ENCODE measurements at regions not wholly inside any gene's neighbourhood (a gene's known extent, or its start where the extent isn't known, plus 50 kb on each side); places are given as distances from the start of the nearest gene placed in this dataset.

DNA sequence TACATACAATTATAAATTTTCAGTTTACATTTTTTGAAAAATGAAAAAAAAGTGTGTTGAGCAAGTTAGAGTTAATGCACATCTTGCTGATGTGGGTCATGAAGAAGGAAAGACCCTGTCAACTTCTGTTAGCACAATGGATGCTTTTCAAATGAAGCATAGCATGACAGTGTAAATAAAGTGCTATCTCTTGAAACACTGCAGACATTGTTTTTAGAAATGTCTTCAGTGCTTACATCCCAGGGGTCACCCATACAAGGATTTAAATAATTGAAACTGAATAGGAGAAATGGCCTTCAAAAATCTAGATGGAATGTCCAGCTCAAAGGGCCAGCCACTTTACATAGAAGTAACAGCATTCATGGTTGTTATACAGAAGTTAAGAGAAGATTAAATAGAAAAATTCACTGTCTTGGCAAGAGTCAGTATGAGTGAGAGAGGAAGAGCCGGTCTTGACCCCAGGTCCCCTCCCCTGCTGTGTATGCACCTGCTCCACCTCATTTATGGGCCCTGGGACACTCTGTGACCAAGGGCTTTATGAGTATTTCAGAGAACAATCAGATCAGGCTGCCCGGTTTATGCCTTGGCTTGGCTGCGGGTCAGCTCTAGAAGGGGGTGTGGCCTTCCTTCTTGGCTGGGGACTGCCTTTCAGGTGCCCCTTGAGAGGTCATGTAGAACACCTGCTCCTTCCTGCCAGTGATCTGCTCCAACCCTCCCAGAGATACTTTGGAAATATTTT is 237.7 kb upstream of the TMEM72 start:
- Histone ChIP-seq H3K27me3 (ENCODE audit: control insufficient read depth in 1 of 2, insufficient read depth in 1 of 2, low read length in 2 of 2) (no peaks in the 10 kb centered on the region), H3K14ac (ENCODE audit: low read length in 2 of 2) (no peak overlapping the region), H3K4me3 (ENCODE audit: insufficient read depth in 1 of 2, low read depth in 1 of 2, low read length in 2 of 2) (no peak overlapping the region), H3K4me2 (ENCODE audit: low read length, poor library complexity, severe bottlenecking) (no peak overlapping the region), H3K9ac (ENCODE audit: low read length) (no peak overlapping the region), H2BK12ac (ENCODE audit: low read length in 2 of 2) (no peak overlapping the region), H2BK120ac (ENCODE audit: low read depth, low read length) (no peak overlapping the region), H3K36me3 (ENCODE audit: control insufficient read depth in 1 of 2, insufficient read depth in 2 of 2, low read depth in 1 of 2, low read length in 2 of 2) (no peaks in the 10 kb centered on the region), H2BK15ac (ENCODE audit: low read depth, poor library complexity, severe bottlenecking) (no peak overlapping the region), H3K9me3 (ENCODE audit: control insufficient read depth, low read length) (peaks cover 4% of the 10 kb centered on the region), H2AK5ac (ENCODE audit: low read length, severe bottlenecking) (no peak overlapping the region), H2BK5ac (ENCODE audit: low read depth, low read length, poor library complexity, severe bottlenecking) (no peak overlapping the region), H2AFZ (ENCODE audit: low read depth, low read length) (no peak overlapping the region), H4K8ac (ENCODE audit: low read length) (no peak overlapping the region), H3K27ac (ENCODE audit: low read length, poor library complexity, severe bottlenecking) (no peak overlapping the region), H3K23ac (ENCODE audit: low read length in 2 of 2) (no peak overlapping the region), H3K18ac (ENCODE audit: low read depth in 1 of 2, low read length in 2 of 2) (no peak overlapping the region), H3K4me1 (ENCODE audit: control insufficient read depth, insufficient read depth, low read depth, low read length) (no peaks in the 10 kb centered on the region), H4K91ac (ENCODE audit: low read length) (no peak overlapping the region), H3K4ac (ENCODE audit: low read depth in 1 of 2, low read length in 2 of 2) (no peak overlapping the region), H3K79me1 (replicated peaks; ENCODE audit: low read length, poor library complexity, severe bottlenecking) (no peaks in the 10 kb centered on the region)
- 56% methylated on average over 3 of the region's 3 CpGs for WGBS
- DNase-seq, result peak; percentile 15

GRCh38 chr10:44674536-44675386 is 236.4 kb upstream of the TMEM72 start:
- H3K27ac ChIP-seq (ENCODE audit: low read length, poor library complexity, severe bottlenecking), result no peak overlapping the region

DNA sequence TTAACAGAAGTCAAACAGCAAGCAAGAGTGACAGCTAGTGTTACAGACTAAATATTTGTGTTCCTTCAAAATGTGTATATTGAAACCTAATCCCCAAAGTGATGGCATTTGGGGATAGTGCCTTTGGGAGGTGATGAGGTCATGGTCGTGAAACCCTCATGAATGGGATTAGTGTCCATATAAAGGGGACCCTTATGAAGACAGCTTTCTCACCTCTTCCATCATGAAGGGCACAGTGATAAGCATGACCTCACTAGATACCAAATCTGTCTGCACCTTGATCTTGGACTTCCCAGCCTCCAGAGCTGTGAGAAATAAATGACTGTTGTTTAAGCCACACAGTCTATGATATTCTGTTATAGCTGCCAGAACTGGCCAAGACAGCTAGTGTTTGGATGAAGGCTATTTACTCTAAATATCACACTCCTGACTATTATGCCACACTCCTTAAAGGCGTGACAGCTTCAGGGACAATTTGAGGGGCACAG is 235.7 kb upstream of the TMEM72 start:
- H3K4me3 ChIP-seq (ENCODE audit: insufficient read depth in 1 of 2, low read depth in 1 of 2, low read length in 2 of 2), result no peak overlapping the region
- no peak overlapping the region for H2AFZ ChIP-seq (ENCODE audit: low read depth, low read length)
- WGBS, result 70% methylated on average over 1 of the region's 2 CpGs
- no peak for DNase-seq
- no peak overlapping the region for H3K18ac ChIP-seq (ENCODE audit: low read depth in 1 of 2, low read length in 2 of 2)
- H2BK120ac ChIP-seq (ENCODE audit: low read depth, low read length), result no peak overlapping the region
- H3K79me1 ChIP-seq (replicated peaks; ENCODE audit: low read length, poor library complexity, severe bottlenecking), result no peaks in the 10 kb centered on the region
- H3K9me3 ChIP-seq (ENCODE audit: control insufficient read depth, low read length), result no peaks in the 10 kb centered on the region
- H4K8ac ChIP-seq (ENCODE audit: low read length), result no peak overlapping the region
- H2BK5ac ChIP-seq (ENCODE audit: low read depth, low read length, poor library complexity, severe bottlenecking), result no peak overlapping the region
- no peak overlapping the region for H2AK5ac ChIP-seq (ENCODE audit: low read length, severe bottlenecking)
- H3K23ac ChIP-seq (ENCODE audit: low read length in 2 of 2), result no peak overlapping the region
- H3K4me2 ChIP-seq (ENCODE audit: low read length, poor library complexity, severe bottlenecking), result no peak overlapping the region
- no peak overlapping the region for H3K4ac ChIP-seq (ENCODE audit: low read depth in 1 of 2, low read length in 2 of 2)
- H3K27ac ChIP-seq (ENCODE audit: low read length, poor library complexity, severe bottlenecking), result no peak overlapping the region
- H3K27me3 ChIP-seq (ENCODE audit: control insufficient read depth in 1 of 2, insufficient read depth in 1 of 2, low read length in 2 of 2), result no peaks in the 10 kb centered on the region
- no peaks in the 10 kb centered on the region for H3K4me1 ChIP-seq (ENCODE audit: control insufficient read depth, insufficient read depth, low read depth, low read length)
- no peak overlapping the region for H2BK15ac ChIP-seq (ENCODE audit: low read depth, poor library complexity, severe bottlenecking)
- H3K36me3 ChIP-seq (ENCODE audit: control insufficient read depth in 1 of 2, insufficient read depth in 2 of 2, low read depth in 1 of 2, low read length in 2 of 2), result no peaks in the 10 kb centered on the region
- no peak overlapping the region for H2BK12ac ChIP-seq (ENCODE audit: low read length in 2 of 2)
- H4K91ac ChIP-seq (ENCODE audit: low read length), result no peak overlapping the region
- no peak overlapping the region for H3K14ac ChIP-seq (ENCODE audit: low read length in 2 of 2)
- no peak overlapping the region for H3K9ac ChIP-seq (ENCODE audit: low read length)

More at GRCh38 chr10:44674536-44675386, 236.4 kb upstream of the TMEM72 start:
- Histone ChIP-seq H4K8ac (ENCODE audit: low read length) (no peak overlapping the region), H3K4ac (ENCODE audit: low read depth in 1 of 2, low read length in 2 of 2) (no peak overlapping the region), H3K9ac (ENCODE audit: low read length) (no peak overlapping the region), H3K4me3 (ENCODE audit: insufficient read depth in 1 of 2, low read depth in 1 of 2, low read length in 2 of 2) (no peak overlapping the region), H4K91ac (ENCODE audit: low read length) (no peak overlapping the region), H3K27me3 (ENCODE audit: control insufficient read depth in 1 of 2, insufficient read depth in 1 of 2, low read length in 2 of 2) (no peaks in the 10 kb centered on the region), H2BK12ac (ENCODE audit: low read length in 2 of 2) (no peak overlapping the region), H3K4me2 (ENCODE audit: low read length, poor library complexity, severe bottlenecking) (no peak overlapping the region), H3K36me3 (ENCODE audit: control insufficient read depth in 1 of 2, insufficient read depth in 2 of 2, low read depth in 1 of 2, low read length in 2 of 2) (no peaks in the 10 kb centered on the region), H3K14ac (ENCODE audit: low read length in 2 of 2) (no peak overlapping the region), H3K4me1 (ENCODE audit: control insufficient read depth, insufficient read depth, low read depth, low read length) (no peaks in the 10 kb centered on the region), H3K9me3 (ENCODE audit: control insufficient read depth, low read length) (peaks cover 2% of the 10 kb centered on the region), H2AK5ac (ENCODE audit: low read length, severe bottlenecking) (no peak overlapping the region), H2BK15ac (ENCODE audit: low read depth, poor library complexity, severe bottlenecking) (no peak overlapping the region), H2AFZ (ENCODE audit: low read depth, low read length) (no peak overlapping the region), H3K23ac (ENCODE audit: low read length in 2 of 2) (no peak overlapping the region), H3K18ac (ENCODE audit: low read depth in 1 of 2, low read length in 2 of 2) (no peak overlapping the region), H2BK5ac (ENCODE audit: low read depth, low read length, poor library complexity, severe bottlenecking) (no peak overlapping the region), H2BK120ac (ENCODE audit: low read depth, low read length) (no peak overlapping the region), H3K79me1 (replicated peaks; ENCODE audit: low read length, poor library complexity, severe bottlenecking) (no peaks in the 10 kb centered on the region)
- no peak for DNase-seq
- WGBS, result 86% methylated on average over 5 of the region's 6 CpGs

DNA sequence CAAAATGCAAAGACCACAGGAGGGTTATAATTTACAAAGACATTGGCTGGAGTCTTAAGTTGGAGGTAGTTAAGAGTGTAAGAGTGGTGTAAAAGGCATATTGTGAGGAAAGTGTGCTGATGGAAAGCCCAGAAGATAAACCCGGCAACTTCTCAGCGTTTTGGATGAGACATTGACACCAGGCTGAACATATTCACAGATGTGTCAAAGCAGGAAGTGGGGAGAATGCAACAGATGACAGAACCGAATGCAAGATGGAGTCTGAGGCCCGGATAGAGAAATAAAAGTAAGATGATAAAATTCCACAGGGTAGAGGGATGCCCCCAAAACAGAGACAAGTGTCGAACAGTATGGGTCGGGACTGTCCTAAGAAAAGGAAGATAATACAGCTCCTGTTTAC is 230.4 kb upstream of the TMEM72 start:
- Histone ChIP-seq H2AFZ (ENCODE audit: low read depth, low read length) (no peak overlapping the region), H3K14ac (ENCODE audit: low read length in 2 of 2) (no peak overlapping the region), H3K9me3 (ENCODE audit: control insufficient read depth, low read length) (no peaks in the 10 kb centered on the region), H2BK120ac (ENCODE audit: low read depth, low read length) (no peak overlapping the region), H3K4me1 (ENCODE audit: control insufficient read depth, insufficient read depth, low read depth, low read length) (peaks cover 2% of the 10 kb centered on the region), H3K36me3 (ENCODE audit: control insufficient read depth in 1 of 2, insufficient read depth in 2 of 2, low read depth in 1 of 2, low read length in 2 of 2) (no peaks in the 10 kb centered on the region), H3K27me3 (ENCODE audit: control insufficient read depth in 1 of 2, insufficient read depth in 1 of 2, low read length in 2 of 2) (no peaks in the 10 kb centered on the region), H3K4me3 (ENCODE audit: insufficient read depth in 1 of 2, low read depth in 1 of 2, low read length in 2 of 2) (no peak overlapping the region), H2BK5ac (ENCODE audit: low read depth, low read length, poor library complexity, severe bottlenecking) (no peak overlapping the region), H2AK5ac (ENCODE audit: low read length, severe bottlenecking) (no peak overlapping the region), H3K23ac (ENCODE audit: low read length in 2 of 2) (no peak overlapping the region), H4K8ac (ENCODE audit: low read length) (no peak overlapping the region), H3K4me2 (ENCODE audit: low read length, poor library complexity, severe bottlenecking) (no peak overlapping the region), H3K4ac (ENCODE audit: low read depth in 1 of 2, low read length in 2 of 2) (no peak overlapping the region), H2BK15ac (ENCODE audit: low read depth, poor library complexity, severe bottlenecking) (no peak overlapping the region), H4K91ac (ENCODE audit: low read length) (no peak overlapping the region), H3K79me1 (replicated peaks; ENCODE audit: low read length, poor library complexity, severe bottlenecking) (no peaks in the 10 kb centered on the region), H2BK12ac (ENCODE audit: low read length in 2 of 2) (no peak overlapping the region), H3K18ac (ENCODE audit: low read depth in 1 of 2, low read length in 2 of 2) (no peak overlapping the region), H3K27ac (ENCODE audit: low read length, poor library complexity, severe bottlenecking) (no peak overlapping the region), H3K9ac (ENCODE audit: low read length) (no peak overlapping the region)
- WGBS, result 69% methylated on average over 4 of the region's 6 CpGs
- DNase-seq, result no peak

All from mesenchymal stem cell (in vitro differentiated cells and primary cell).